ENCODE measurements at regions not wholly inside any gene's neighbourhood (a gene's known extent, or its start where the extent isn't known, plus 50 kb on each side); places are given as distances from the start of the nearest gene placed in this dataset.

DNA sequence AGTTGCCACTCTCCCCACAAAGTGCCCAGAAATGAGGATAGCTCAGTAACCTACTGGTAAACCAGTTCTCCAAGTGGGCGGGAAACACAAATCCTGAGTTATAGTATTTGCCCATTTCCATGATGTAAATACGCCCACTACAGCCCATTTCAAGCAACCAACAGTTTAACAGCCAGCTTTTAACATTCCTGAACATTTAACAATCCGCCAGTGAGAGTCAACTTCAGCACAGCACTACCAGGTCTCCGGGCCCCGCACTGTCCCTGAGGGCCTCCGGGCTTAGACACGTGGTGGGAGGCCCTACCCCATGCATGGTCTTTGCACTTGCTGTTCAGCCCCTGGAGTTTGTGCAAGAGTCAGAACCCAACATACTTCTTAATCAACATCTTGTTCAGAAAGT is 132.0 kb upstream of the CTTNBP2NL start:
- no peak for DNase-seq (ENCODE audit: low spot score)

DNA sequence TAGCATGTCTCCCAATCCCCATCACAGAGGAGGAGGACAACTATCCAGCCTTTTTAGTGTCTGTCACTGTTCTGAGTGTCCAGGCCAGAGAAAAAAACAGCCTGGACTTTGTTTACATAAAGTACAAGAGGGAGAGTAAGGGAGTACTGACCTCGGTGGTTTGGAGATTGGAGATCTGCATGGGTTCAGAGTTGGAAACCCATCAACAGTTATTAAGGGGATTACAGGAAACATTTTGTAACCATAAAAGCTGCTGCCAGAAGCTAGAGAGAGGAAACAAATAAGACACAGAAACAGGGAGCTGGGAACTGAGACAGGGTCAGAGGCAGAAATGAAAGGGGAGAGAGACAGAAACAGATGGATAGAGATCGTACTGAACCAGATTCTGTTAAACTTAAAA is 131.5 kb upstream of the CTTNBP2NL start:
- no peak for DNase-seq (ENCODE audit: low spot score)

DNA sequence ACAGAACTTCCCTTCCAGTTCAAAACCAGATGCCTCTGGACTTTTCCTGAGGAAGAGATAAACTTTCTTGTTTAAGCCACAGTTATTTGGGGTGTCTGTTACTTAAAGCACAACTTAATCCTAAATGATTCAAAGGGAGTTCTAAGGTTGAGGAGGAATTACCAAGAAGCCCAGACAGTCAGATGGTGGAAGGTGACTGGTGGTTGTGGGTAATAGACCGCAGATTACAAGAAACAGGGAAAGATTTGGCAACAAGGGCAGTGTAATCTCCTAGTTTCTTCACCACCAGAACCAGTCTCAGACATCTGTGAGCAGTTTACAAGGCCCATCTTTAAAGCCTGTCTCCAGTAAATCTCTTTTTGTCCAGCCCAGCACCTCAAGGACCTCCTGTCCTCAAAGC is 130.1 kb upstream of the CTTNBP2NL start:
- DNase-seq (ENCODE audit: low spot score), result no peak

DNA sequence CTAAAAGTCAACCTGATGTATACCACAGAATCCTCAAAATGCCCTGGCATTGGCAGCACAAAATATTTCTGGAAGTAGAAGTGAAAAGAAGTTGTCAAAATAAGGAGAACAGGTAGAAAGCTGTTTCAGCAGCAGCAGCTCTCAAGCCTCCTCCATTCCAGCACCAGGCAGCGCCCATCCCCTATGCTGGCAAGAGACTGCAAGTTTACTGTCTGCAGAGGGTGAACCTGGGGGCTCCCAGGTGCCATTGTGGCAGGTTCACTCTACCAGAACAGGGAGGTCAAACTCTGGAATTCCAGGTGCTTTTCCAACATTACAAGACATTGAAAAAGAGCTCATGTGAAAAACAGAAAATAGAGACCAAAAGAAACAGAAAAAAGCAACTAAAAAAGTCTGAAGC is 128.8 kb upstream of the CTTNBP2NL start:
- DNase-seq (ENCODE audit: low spot score), result no peak

DNA sequence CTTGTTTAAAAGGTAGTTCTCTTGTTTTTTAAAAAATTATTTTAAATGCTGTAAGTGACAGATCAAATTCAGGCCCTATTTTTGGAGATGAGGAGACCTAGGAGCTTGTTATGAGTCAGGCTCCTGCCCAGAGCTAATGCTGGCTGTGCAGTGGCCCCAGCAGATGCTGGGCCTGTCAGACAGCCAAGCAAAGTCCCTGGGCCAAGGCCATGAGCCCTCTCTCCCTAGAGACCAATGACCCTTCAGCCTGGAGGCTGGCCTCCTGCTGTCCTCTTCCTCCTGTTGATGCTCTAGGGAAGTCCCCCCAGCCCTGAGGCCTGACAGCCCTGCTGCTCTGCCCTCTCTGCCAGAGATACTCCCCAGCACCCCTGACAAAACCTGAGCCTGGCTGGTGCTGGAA is 128.1 kb upstream of the CTTNBP2NL start:
- no peak for DNase-seq (ENCODE audit: low spot score)

DNA sequence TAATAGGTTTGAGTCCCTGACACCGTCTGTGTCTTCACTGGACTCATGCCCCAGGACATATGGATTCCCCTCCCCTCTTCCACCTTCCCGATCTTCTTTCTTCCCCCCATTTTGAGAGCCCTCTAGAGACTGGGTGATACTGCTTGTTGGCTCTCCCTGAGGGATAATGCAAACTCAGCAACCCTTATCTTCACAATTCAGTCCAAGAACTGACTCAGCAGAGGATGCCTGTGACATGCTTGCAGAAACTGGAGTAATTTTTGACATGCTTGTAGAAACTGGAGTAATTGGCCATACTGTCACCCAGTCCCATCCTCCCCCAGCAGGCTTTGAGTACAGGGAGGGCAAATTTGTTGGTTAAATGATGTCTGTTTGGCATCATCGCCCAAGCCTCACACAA is 127.6 kb upstream of the CTTNBP2NL start:
- no peak for DNase-seq (ENCODE audit: low spot score)

DNA sequence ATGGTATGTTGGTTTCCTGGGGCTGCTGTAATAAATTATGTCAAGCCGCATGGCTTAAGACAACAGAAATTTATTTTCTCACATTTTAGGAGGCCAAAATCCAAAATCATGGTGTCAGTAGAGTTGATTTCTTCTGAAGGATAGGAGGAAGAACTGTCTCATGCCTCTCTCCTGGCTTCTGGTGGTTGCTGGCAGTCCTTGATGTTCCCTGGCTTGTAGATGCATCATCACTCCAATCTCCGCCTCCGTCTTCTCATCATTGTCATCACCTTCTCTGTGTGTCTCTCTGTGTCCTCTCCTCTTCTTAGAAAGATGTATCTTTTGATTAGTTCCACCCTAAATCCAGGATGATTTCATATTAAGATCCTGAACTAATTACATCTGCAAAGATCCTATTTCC is 124.7 kb upstream of the CTTNBP2NL start:
- no peak for DNase-seq (ENCODE audit: low spot score)

DNA sequence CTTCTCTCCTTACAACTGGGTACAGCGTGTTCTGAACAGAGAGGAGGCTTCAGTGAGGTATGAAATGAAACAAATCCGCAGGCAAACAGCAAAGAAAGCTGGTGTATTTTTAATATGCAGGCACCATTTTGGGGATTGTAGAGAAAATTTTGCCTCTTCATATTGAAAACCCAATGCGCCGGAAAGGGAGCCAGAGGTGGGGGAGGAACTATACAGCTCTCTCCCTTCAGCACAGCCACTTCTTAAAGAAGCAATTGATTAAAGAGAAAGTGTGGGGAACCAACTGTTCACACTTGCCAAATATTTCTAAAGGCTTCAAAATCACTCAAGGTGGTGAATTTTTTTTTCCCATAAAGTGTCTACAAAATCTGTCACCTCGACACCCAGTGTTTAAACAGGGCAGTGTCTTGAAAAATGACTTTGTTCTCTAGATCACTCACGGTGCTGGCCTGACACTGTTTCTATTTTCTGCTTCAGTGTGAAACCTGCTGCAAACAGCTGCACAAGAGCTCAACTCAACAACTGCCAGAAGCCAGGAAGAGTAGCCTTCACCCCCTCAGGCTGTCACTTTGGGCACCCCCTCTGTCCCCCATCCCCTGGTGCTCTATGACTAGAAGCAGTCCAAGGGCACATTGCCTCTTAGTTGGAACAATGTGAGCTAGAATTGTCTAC is 123.8 kb upstream of the CTTNBP2NL start:
- DNase-seq (ENCODE audit: low spot score), result no peak

DNA sequence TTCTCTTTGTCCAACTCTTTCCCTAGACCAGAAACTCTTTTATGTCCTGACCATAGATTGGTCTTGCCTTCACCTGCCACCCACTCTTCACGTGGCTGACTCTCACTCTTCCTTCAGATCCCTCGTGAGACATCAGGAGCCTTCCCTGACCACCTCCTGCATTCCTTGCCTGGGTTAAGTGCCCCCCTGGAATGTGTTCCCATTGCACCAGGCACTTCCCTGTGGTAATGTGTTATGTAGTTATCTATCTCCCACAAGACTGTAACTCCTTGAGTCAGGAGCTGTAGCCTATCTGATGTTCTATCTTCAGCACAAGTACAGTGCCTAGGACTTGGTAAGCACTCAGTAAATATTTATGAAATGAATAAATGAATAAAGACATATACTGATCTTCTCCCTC is 111.2 kb upstream of the CTTNBP2NL start:
- no peak for DNase-seq (ENCODE audit: low spot score)

DNA sequence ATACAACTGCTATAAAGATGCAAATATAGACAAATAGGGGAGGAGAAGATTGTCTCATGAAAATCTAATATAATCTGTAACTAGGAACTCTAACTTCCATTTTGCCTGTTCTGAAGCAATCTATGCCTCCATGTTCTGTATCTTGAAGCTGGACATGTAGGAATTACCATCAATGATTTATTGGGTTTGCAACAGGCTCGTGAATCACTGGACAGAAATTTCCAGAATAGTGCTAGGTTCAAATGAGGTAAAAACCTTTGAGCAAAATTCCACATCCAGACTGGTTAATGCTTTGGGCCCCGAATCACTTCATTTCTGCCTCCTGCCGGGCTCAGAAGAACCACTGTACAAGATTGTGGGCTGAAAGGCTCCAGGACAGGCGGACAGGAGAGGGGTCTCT is 110.7 kb upstream of the CTTNBP2NL start:
- DNase-seq (ENCODE audit: low spot score), result no peak

DNA sequence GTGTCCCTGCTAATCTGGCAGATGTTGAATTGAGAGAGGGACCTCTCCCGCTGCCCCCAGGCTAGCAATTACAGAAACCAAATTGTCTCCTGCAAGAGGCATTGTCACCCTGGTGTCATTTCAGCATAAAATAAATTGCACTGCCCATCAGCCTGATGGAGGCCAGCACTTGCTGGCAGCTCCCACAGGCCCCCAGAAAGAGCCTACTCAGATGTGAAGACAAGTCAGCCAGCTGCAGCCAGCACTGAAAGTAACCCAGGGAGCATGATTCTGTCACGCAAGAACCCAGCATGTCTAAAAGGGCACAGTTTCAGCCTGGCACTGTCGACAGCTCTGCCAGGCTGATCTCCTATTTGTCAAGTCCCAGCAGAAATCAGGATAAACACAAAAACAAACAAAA is 110.3 kb upstream of the CTTNBP2NL start:
- no peak for DNase-seq (ENCODE audit: low spot score)

DNA sequence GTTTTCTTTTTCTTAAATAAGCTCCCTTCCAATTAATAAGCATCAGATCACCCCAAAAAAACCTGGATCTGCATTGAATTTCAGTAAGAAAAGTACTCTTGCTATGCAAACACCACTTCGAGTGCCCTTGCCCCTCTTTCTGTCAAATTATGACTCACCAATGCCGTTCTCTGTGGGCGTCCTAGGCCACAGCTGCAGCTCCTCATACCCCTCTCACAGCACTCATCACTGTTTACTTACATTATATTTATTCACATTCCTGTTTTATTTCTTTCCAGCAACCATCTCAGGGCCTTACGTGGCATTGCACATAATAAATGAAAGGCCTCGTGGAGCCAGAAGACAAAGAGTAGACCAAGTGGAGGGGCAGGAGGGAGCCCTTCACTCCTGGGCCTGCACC is 99.1 kb upstream of the CTTNBP2NL start:
- DNase-seq (ENCODE audit: low spot score), result no peak

DNA sequence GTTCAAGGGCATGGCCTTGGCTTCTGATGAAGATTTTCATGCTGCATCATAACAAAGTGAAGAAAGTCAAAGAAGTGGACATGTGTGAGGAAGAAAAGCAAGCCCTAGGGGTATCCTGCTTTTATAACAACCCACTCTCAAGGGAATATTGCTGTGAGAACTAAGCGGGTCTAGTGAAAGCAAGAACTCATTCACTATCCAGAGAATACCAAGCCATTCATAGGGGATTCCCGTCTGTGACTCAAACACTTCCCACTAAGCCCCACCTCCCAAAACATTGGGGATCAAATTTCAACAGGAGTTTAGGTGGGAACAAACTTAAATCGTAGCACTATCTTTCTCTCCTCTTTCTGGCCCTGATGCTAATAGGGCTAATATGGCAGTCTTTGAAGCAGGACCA is 98.5 kb upstream of the CTTNBP2NL start:
- no peak for DNase-seq (ENCODE audit: low spot score)

DNA sequence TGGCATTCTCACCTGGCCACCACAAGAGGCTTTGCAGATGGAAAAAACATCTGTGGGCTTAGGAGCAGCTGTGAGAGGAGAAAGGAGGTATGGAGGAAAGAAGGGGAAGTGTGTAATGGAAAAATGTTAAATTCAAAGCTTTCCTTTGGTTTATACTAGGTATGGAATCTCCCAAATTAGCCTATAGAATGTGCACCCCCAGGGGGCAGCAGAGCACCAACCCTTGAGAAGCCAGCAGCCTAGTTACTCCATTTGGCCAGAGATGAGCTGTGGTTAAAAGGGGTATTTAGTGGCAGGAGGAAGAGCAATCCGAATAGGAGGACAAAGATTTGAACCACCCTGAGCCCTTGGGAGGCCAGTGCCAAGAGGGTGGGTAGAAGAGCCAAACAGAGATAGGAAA is 97.5 kb upstream of the CTTNBP2NL start:
- DNase-seq (ENCODE audit: low spot score), result peak; percentile 7

DNA sequence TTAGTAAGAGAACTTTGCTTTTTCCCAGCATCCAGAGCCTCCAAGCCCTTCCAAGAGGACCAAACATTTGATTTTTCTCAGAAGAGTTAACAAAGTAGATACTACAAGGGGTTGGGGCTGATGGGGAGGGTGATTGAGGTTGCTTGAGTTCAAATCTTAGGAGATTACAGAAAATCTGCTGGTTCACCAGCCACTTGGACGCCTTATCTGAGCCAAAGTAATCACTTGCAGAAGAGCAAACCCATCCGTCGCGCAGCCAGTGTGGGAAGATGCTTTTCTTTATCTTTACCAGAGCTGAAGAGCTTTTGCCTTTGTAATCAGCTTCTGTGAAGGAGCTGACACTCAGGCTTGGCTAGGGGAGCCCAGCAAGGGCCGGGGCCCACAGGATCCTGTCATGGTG is 91.9 kb upstream of the CTTNBP2NL start:
- DNase-seq (ENCODE audit: low spot score), result no peak

DNA sequence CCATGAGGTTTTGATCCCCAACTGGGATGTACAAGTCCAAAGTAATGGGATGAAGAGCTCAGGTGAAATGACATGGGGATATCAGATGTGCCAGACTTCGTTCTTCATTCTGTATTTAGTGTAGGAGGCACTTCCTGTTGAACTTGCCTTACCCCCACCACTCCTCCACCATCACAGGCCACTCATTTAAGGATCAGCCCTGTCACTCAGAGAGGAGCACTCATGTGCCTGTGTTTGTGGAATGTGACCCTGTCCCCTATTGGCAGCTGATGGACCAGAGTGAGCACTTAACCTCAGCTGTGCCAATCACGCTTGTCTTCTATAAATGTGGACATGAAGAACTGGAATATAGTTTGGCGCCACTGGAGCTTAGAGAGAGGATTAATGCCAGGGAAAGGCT is 91.4 kb upstream of the CTTNBP2NL start:
- no peak for DNase-seq (ENCODE audit: low spot score)

DNA sequence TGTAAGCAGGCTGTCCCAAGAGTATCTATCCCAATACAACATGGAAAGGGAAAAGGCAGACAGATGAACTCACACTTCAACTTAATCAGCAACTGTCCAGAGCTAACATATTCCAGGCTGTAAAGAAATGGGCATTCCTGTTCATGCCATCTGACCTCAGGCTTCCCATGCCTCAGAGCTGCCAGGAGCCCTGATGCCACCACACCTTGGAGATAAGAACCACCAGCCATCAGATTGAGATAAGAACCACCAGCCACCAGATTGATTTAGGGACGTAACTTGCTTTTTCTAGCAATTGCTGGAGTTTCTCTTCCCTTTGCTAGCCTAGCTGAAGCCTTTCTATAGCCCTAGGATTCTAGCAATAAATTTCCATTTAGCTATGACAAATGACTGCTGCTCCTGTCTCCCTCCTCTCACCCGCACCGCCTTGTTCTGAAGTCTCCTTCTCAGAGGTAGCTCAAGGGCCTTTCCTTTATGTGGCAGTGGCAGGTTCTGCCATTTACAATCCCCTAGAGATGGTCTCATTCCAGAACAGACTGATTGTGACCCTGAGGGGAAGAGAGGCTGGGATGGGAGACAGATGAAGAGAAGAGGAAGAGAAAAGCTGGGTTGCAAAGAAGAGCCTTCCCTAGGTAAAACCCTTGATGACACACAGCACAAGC is 88.0 kb upstream of the CTTNBP2NL start:
- no peak for DNase-seq (ENCODE audit: low spot score)

DNA sequence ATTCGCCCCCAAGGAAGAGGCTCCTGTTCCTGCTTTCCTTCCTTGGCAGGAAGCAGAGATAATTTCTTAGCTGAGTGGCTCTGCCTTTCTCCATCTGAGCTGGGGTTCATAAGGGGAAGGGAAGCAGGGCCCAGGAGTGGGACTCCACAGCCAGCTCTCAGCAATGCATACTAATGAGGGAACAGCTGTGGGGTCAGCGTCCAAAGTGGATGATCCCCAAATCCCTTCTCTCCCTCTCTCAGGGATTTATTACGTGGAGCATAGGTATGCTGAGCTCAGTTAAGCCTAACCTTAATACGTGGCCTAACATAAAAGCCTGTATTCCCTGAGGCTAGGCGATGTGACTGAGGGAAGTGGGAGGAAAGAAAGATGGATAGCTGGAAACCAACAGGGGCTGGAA is 87.3 kb upstream of the CTTNBP2NL start:
- DNase-seq (ENCODE audit: low spot score), result no peak

DNA sequence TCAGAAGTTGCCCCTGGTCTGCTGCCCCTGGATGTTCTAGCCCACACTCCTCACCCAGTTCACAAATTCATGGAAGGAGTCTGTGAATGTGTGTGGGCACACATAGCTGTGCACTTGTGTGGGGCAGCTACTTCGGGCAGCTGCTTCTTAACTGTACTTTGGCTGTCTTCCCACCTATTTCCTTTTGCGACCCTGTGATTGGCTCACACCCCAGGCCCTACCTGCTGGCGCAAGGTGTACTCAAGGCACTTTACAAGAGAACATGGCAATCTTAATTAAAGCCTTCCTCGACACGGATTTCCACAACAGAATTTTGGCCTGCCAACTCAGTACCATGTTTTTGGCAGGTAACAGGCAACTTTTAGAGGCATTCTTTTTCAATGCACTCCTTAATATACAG is 86.5 kb upstream of the CTTNBP2NL start:
- DNase-seq (ENCODE audit: low spot score), result no peak

DNA sequence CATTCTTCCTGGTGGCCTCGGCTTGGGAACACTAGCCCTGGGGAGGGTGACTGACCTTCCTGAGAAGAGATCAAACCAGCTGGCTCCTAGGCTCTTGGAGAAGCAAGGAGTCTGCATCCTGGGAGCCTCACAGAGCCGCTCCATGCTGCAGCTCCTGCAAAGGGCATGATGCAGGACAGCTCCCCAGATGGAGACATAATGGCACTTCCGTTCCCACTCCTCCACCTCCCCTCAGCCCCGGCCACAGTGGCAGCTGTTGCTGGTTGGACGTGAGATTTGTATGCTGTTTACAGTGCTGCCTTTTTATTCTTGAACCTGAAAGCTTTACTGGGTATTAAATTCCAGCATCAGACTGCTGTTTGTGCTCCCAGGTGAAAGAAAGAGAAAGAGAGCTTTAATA is 83.7 kb upstream of the CTTNBP2NL start:
- no peak for DNase-seq (ENCODE audit: low spot score)

DNA sequence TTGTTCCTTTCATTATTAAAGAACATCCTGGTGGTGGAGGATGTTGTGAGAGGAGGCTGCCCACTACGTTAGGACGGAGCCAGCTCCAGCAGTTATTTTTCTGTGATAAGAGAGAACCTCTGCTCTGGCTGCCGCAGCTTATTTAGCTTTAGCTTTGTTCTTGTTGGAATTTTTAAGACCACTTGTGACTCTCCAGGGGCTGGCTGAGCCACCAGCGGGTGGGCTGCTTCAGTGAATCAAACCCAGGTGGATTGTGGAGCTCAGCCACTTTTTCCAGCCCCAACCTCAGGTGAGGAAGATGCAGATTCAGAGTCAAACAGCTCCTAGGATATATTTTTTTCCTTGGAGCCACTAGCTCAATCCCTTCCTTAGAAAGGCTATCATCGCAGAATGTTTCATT is 83.1 kb upstream of the CTTNBP2NL start:
- DNase-seq (ENCODE audit: low spot score), result no peak

DNA sequence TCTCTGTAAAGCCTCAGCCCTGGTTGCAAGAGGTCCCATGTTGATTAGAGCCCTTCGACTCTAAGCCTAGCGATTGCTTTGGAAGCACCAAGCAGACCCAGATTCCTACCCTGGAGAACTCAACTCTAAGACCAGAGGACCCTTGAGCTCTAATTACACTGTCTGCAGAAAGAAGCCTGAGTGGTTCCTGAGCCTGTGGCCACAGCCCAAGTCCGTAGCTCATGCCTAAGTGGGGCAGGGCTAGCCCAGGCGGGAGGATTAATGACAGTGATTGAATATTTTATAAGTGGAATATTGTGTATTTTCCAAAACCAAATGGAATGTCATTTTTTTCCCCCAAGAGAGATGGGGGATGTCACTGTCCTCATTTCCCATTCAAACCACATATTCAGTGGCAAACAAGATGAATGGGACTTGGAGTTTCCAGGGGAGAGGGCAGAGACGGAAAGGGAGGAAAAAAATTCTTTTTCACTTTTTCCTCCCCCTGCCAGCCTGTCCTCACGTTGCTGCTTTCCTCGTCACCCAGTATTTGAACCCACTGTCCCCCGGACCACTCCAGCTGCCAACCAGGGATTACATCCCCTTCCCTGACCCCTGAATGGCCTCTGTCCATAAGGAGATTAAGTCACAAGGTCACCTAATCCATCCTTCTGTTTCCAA is 79.6 kb upstream of the CTTNBP2NL start:
- DNase-seq (ENCODE audit: low spot score), result no peak

DNA sequence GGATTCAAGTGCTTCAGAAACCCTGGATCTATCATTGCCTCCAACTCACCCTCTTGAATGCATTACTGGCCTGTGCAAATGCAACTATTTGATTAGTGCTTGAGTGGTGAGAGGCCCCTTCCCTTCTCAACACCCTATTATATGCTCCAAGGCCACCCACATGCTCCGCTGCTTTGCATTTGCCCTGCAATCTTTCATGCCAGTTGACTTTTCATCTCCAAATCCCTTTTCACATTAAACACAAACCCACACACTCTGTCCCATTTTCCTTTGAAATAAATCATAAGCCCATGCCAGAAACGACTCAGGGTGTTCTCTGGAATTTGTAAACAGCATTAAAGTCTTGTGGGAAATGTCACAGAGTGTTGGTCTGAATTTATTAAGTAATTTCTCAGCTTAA is 78.9 kb upstream of the CTTNBP2NL start:
- DNase-seq (ENCODE audit: low spot score), result no peak

DNA sequence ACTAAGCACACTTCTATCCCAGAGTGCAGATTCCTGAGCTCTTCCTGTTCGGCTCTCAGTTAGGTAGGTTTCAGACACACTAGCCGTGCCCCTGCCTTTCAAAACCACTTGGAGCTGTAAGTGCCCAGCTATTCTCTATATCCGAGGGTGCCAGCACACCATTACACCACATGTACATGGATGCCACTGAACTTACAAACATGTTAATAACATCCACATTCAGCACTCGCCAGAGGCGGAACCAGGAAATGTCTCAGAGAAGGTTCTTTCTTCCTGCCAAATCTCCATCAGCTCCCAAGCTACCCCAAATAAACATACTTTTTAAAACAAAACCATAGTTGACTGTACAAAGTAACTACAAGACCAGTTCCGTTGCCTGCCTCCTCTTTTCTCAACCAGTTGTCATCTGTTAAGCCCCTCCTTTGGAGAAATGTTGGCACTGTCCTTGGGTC is 78.4 kb upstream of the CTTNBP2NL start:
- no peak for DNase-seq (ENCODE audit: low spot score)
